SK-N-MC (cell line): ENCODE measurements at regions not wholly inside any gene's neighbourhood (a gene's known extent, or its start where the extent isn't known, plus 50 kb on each side); places are given as distances from the start of the nearest gene placed in this dataset.

Source experiments
- EZH2 ChIP-seq: fragments of 200-600 bp; sonication (generic); IDR thresholded peaks from one replicate; pipeline ENCODE4 v1.6.1; 2017; ENCODE audit warnings: antibody characterized with exemption
- POLR2AphosphoS5 ChIP-seq: IDR thresholded peaks from 2 replicates; pipeline ENCODE4 v1.6.1; 2012; ENCODE audit warnings: mild to moderate bottlenecking, low read depth, low read length, borderline replicate concordance

DNA sequence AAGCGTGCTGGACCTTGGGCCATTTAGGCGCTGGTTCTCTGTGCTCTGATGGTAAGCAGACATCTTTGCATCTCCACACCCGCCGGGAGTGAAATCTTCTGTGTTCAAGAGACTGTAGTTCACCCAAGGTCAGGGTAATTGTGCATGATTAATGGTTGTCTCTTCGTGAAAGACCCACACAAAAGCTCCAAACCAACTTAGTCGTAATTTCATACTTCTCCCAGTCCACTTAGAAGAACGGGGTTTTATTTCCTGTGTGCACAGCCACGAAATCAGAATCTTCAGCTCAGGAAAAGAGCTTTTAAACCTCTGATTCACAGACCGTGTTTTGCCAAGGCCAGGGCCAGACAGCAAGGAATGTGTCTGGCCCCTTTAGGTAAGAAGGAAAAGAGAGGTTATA is 640.9 kb downstream of the MED13L start:
- TF ChIP-seq EZH2 (no peak), POLR2AphosphoS5 (no peak)
